SKM-1 treated with dmso at 0.1 percent for 144 hours (cell line): ENCODE measurements at regions not wholly inside any gene's neighbourhood (a gene's known extent, or its start where the extent isn't known, plus 50 kb on each side); places are given as distances from the start of the nearest gene placed in this dataset.
"Not testable (repeated sequence)": the region's sequence is repeated elsewhere in the genome, so short reads cannot be mapped to it uniquely, and the experiment has no call there.

Experiments used
- DNase-seq: peaks from one replicate; lab custom pipeline; 2025; ENCODE audit not compliant: unreplicated experiment; lab: John Stamatoyannopoulos, UW

- not testable (repeated sequence) for DNase-seq
Observed at GRCh38 chr18:14342170-14342569, 201.2 kb downstream of the POTEC start.

GRCh38 chr18:14336017-14336416 is 203.8 kb upstream of the ZNF519 start:
- DNase-seq: not testable (repeated sequence)

DNA sequence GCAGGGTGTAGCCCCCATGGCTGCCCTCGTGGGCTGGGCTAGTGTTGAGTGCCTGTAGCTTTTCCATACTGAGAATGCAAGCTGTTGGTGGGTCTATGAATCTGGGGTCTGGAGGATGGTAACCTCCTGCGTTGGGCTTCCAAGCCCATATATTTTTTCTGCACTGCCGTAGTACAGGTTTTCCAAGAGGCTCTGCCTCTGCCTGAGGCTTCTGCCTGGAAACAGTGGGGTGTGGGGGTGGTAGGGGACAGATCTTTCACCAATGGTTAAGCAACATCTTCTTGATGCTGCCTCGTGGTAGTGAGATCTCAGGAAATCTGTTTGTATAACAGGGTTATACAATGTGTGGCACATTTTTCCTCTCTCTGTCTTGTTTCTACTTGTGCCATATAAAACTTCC is 189.0 kb upstream of the ZNF519 start:
- not testable (repeated sequence) for DNase-seq

DNA sequence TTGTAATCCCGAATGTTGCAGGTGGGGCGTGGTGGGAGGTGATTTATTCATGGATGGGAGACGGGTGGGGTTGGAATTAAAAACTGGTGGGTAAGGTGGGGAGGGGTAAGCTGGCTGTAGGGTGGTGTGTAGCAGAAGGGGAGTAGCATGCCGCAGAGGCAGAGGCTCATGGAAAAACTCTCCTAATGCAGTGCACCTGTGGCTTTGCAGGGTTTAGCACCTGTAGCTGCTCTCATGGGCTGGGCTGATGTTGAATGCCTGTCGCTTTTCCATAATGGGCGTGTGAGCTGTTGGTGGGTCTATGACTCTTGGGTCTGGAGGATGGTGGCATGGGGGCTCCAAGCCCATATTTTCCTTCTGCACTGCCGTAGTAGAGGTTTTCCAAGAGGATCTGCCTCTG is 169.0 kb upstream of the ZNF519 start:
- not testable (repeated sequence) for DNase-seq

GRCh38 chr18:14295081-14295480 is 162.8 kb upstream of the ZNF519 start:
- not testable (repeated sequence) for DNase-seq

GRCh38 chr18:14285053-14285452 is 152.8 kb upstream of the ZNF519 start:
- no peak for DNase-seq

DNA sequence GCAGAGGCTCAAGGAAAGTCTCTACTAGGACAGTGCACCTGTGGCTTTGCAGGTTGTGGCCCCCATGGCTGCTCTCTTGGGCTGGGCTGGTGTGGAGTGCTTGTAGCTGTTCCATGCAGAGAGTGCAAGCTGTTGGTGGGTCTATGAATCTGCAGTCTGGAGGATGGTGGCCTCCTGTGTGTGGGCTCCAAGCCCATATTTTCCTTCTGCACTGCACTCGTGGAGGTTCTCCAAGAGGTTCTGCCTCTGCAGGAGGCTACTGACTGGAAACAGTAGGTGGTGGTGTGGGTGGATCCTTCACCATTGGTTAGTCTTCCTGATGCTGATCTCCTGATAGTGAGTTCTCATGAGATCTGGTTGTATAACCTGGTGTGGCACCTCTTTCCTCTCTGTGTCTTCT is 143.2 kb upstream of the ZNF519 start:
- DNase-seq: not testable (repeated sequence)

- DNase-seq: not testable (repeated sequence)
Observed at GRCh38 chr18:14265637-14266410, 133.6 kb upstream of the ZNF519 start.

DNA sequence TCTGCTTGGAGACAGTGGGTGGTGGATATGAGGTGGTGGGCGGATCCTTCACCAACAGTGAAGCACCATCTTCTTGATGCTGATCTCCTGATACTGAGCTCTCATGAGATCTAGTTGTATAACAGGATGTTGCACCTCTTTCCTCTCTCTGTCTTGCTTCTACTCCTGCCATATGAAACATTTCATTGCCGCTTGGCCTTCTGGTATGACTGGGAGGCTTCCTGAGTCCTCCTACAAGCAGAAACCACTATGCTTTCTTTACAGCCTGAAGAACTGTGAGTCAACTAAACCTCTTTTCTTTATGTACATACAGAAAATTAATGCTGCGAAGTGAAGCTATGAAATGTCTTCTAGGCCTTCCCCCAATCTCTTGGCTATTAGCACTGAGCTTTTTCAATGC is 130.6 kb upstream of the ZNF519 start:
- not testable (repeated sequence) for DNase-seq

DNA sequence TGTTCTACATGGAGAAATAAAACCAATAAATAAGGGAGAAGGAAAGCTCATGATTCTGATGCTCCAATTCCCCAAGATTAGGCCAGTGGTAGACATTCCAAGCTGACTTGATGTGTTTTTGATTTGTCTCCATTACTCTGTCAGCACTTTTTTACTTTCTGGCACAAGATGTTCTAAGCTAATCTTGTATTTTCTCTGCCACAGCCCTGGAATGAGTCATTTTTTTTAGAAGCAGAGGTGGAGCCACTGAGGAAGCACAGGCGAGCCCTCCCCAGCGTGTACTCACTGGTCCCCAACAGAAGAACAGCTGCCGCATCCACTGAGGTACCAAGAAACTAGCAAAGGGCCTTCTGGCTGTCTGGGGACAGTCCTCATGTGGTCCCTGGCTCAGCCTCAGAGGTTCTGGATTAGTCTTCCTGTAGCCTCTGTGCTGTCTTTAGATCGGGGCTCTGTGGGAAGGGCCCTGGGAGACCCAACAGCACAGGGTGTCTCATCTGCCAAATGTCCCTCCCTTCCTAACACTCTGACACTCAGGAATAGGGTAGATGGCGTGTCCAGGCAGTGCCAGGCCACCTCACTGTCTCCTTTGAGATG is 117.9 kb upstream of the ZNF519 start:
- DNase-seq: not testable (repeated sequence)

- DNase-seq: not testable (repeated sequence)
Observed at GRCh38 chr18:14239224-14239623, 107.0 kb upstream of the ZNF519 start.

DNA sequence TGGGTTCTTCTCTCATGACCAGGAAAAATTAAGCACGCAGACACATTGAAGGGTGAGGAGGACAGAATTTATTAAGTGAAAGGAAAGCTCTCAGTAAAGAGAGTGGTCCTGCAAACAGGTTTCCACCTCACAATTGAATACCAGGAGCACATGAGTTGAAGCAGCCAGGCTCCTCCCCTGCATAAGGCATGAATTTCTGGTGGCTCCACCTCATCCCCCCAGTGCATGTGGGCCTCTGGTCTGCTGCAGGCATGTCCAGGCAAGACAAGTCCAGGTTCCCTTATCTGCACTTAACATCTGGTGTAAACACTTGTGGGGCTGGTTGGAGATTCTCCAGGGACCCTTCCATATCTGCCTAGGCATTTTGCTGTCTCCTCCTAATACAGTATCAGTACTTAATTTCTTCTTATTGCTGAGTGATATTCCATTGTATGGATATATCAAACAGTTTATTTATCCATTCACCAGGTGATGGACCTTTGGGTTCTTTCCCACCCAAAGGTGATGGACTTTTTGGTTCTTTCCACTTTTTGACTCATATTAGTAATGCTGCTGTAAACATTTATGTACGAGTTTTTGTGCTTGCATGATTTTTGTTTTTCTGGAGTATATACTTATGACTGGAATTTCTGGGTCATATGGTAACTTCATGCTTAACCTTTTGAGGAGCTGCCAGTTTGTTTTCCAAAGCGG is 104.3 kb upstream of the ZNF519 start:
- DNase-seq: not testable (repeated sequence)

- not testable (repeated sequence) for DNase-seq
Observed at GRCh38 chr18:14225286-14225679, 93.0 kb upstream of the ZNF519 start.

DNA sequence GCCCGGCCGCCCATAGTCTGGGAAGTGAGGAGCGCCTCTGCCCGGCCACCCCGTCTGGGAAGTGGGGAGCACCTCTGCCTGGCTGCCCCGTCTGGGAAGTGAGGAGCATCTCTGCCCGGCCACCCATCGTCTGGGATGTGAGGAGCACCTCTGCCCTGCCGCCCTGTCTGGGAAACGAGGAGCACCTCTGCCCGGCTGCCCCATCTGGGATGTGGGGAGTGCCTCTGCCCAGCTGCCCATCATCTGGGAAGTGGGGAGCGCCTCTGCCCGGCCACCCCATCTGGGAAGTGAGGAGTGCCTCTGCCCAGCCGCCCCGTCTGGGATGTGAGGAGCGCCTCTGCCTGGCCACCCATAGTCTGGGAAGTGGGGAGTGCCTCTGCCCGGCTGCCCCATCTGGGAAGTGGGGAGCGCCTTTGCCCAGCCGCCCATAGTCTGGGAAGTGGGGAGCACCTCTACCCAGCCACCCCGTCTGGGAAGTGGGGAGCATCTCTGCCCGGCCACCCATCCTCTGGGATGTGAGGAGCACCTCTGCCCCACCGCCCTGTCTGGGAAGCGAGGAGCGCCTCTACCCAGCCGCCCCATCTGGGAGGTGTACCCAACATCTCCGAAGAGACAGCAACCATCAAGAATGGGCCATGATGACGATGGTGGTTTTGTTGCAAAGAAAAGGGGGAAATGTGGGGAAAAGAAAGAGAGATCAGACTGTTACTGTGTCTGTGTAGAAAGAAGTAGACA is 92.5 kb upstream of the ZNF519 start:
- not testable (repeated sequence) for DNase-seq

GRCh38 chr18:14223919-14224318 is 91.7 kb upstream of the ZNF519 start:
- not testable (repeated sequence) for DNase-seq

DNA sequence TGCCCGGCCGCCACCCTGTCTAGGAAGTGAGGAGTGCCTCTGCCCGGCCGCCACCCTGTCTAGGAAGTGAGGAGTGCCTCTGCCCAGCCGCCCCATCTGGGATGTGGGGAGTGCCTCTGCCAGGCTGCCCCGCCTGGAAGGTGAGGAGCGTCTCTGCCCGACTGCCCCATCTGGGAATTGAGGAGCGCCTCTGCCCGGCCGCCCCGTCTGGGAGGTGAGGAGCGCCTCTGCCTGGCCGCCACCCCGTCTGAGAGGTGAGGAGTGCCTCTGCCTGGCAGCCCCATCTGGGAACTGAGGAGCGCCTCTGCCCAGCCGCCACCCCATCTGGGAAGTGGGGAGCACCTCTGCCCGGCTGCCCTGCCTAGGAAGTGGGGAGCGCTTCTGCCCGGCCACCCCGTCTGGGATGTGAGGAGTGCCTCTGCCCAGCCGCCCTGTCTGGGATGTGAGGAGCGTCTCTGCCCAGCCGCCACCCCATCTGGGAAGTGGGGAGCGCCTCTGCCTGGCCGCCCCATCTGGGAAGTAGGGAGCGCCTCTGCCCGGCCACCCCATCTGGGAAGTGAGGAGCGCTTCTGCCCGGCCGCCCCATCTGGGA is 91.1 kb upstream of the ZNF519 start:
- not testable (repeated sequence) for DNase-seq

GRCh38 chr18:14222354-14223221 is 90.4 kb upstream of the ZNF519 start:
- DNase-seq: not testable (repeated sequence)

GRCh38 chr18:14221689-14222088 is 89.5 kb upstream of the ZNF519 start:
- DNase-seq: no peak

DNA sequence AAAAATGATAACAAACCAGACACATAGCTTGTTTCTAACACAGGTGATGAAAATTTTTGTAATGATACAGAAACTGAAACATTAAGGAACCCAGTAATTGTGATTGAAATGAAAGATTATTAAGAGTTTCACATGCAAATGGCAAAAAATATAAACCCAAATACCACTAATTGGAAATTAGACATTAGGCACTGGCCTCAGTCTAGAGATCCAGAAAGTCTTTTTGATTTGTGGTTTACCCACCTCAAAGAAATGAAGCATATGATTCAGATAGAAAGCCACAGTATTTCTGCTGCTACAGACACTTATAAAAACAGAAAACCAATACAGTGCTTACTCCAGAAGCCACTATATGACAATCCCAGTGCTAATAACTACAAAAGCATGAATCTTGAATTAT is 83.7 kb upstream of the ZNF519 start:
- DNase-seq: not testable (repeated sequence)

DNA sequence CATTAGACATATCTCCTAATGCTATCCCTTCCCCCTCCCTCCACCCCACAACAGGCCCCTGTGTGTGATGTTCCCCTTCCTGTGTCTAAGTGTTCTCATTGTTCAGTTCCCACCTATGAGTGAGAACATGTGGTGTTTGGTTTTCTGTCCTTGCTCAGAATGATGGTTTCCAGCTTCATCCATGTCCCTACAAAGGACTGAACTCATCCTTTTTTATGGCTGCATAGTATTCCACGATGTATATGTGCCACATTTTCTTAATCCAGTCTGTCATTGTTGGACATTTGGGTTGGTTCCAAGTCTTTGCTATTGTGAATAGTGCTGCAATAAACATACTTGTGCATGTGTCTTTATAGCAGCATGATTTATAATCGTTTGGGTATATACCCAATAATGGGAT is 71.2 kb upstream of the ZNF519 start:
- not testable (repeated sequence) for DNase-seq
